Breast epithelium (tissue), 3 donors: ENCODE measurements at regions not wholly inside any gene's neighbourhood (a gene's known extent, or its start where the extent isn't known, plus 50 kb on each side); places are given as distances from the start of the nearest gene placed in this dataset.

Source experiments
- POLR2A ChIP-seq: fragments of 450-650 bp; IDR thresholded peaks from one replicate; pipeline ENCODE4 v1.6.1; 2016; ENCODE audit warnings: antibody characterized with exemption, mild to moderate bottlenecking, moderate library complexity
- POLR2AphosphoS5 ChIP-seq, 3 donors: sonication (generic); formaldehyde crosslinking; IDR thresholded peaks; one replicate each; pipeline ENCODE4 v1.6.1; 2017; ENCODE audit warnings: antibody characterized with exemption in 3 of 3
- TF ChIP-seq, protein P1 (sequence below), 3 donors: fragments of 450-650 bp; IDR thresholded peaks; one replicate each; pipeline ENCODE4 v1.5.1; 2016 to 2017; ENCODE audit warnings: antibody characterized with exemption in 3 of 3, mild to moderate bottlenecking in 3 of 3, moderate library complexity in 3 of 3

DNA sequence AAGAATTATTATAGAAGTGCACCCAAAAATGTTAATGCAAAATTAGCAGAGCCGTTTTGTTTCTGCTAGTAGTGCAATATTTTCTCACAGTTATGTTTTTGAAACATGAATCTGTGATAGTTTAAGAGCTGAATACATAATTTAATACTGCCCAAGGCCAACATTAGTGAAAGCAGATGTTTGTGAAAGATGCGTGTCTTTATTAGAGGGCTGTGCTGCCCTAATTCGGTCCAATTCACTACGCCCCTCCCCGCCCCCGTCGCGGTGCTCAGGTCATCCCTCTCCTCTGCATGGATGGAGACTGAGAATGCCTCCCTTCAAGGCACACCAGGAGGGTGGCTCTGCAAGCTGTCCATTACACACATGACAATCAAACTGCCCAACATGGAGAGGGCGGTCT lies 172.0 kb downstream of the TEX36 start:
- TF ChIP-seq, protein P1, sequence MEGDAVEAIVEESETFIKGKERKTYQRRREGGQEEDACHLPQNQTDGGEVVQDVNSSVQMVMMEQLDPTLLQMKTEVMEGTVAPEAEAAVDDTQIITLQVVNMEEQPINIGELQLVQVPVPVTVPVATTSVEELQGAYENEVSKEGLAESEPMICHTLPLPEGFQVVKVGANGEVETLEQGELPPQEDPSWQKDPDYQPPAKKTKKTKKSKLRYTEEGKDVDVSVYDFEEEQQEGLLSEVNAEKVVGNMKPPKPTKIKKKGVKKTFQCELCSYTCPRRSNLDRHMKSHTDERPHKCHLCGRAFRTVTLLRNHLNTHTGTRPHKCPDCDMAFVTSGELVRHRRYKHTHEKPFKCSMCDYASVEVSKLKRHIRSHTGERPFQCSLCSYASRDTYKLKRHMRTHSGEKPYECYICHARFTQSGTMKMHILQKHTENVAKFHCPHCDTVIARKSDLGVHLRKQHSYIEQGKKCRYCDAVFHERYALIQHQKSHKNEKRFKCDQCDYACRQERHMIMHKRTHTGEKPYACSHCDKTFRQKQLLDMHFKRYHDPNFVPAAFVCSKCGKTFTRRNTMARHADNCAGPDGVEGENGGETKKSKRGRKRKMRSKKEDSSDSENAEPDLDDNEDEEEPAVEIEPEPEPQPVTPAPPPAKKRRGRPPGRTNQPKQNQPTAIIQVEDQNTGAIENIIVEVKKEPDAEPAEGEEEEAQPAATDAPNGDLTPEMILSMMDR (IDR thresholded peaks at IDR 0.05), result no peak
- no peak for TF ChIP-seq POLR2A
- TF ChIP-seq POLR2AphosphoS5 (IDR thresholded peaks at IDR 0.05), result no peak
